Right lobe of liver (tissue), 6 donors: ENCODE measurements at regions not wholly inside any gene's neighbourhood (a gene's known extent, or its start where the extent isn't known, plus 50 kb on each side); places are given as distances from the start of the nearest gene placed in this dataset.

Source experiments
- ATAC-seq, 4 donors: fragments of 200-7000 bp; cut with Tn5 transposase; one replicate each; pipeline ENCODE4 v1.9.1; 2020; ENCODE audit warnings: mild to moderate bottlenecking in 4 of 4, moderate library complexity in 4 of 4
- DNase-seq, 3 donors: peaks; one replicate each; pipeline ENCODE4 v3.0.0-alpha.2; 2020
- H3K27ac ChIP-seq, 3 donors: fragments of 200-600 bp; one replicate each; pipeline ENCODE4 v1.8.0; 2022
- H3K27me3 ChIP-seq, 2 donors: fragments of 200-600 bp; one replicate each; pipeline ENCODE4 v1.8.0; 2022
- H3K36me3 ChIP-seq, 4 donors: fragments of 200-600 bp; sonication (generic) in 1 of 4; one replicate each; pipeline versions ENCODE4 v1.5.1 to v1.8.0; 2017 to 2022; ENCODE audit warnings: control low read depth in 1 of 4
- H3K4me1 ChIP-seq, 4 donors: fragments of 200-600 bp; sonication (generic) in 1 of 4; one replicate each; pipeline versions ENCODE4 v1.5.1 to v1.8.0; 2017 to 2022; ENCODE audit warnings: control low read depth in 1 of 4
- H3K4me3 ChIP-seq, 3 donors: fragments of 200-600 bp; one replicate each; pipeline ENCODE4 v1.8.0; 2022
- H3K9me3 ChIP-seq, 4 donors: fragments of 200-600 bp; sonication (generic) in 1 of 4; one replicate each; pipeline versions ENCODE4 v1.5.1 to v1.8.0; 2017 to 2022; ENCODE audit warnings: control low read depth in 1 of 4
- CTCF ChIP-seq, 4 donors: fragments of 200-600 bp in 3 of 4; fragments of 450-650 bp in 1 of 4; IDR thresholded peaks; one replicate each; pipeline versions ENCODE4 v1.5.1 to v1.8.0; 2016 to 2022; ENCODE audit warnings: antibody characterized with exemption in 4 of 4, mild to moderate bottlenecking in 2 of 4
- POLR2A ChIP-seq: fragments of 450-650 bp; IDR thresholded peaks from one replicate; pipeline ENCODE4 v1.6.1; 2017; ENCODE audit warnings: antibody characterized with exemption, mild to moderate bottlenecking
- WGBS: methylation state at CpG from one replicate; pipeline ENCODE4 v1.1.6; 2018; ENCODE audit warnings: low coverage, low lambda C conversion rate; ENCODE audit not compliant: insufficient coverage; ENCODE audit errors: missing lambda C conversion rate; 5-methylcytosine and 5-hydroxymethylcytosine counted together
- intact Hi-C, 2 donors: fragments of 100-400 bp; cut with DNase I; formaldehyde crosslinking; loops; one replicate each; pipeline versions ENCODE4 v1.11.2 to v1.14.1; 2022
- donor health status: DM: no; HTN: yes; CAD: no.
- donor health status: DM: no; HTN: no; CAD: no.
- donor health status: DM: no; HTN: no; CAD: no.
- donor health status: DM: no; HTN: yes; CAD: no.
- donor health status: DM: no; HTN: yes; CAD: no.

GRCh38 chr6:4280707-4281106, 145.3 kb upstream of the ECI2 start:
- no peaks in the 10 kb centered on the region for H3K27me3 ChIP-seq
- DNase-seq (no peak), ATAC-seq (no peak)
- no peaks in the 10 kb centered on the region for H3K9me3 ChIP-seq
- H3K4me1 ChIP-seq, result no peaks in the 10 kb centered on the region
- WGBS, result no CpG with 5 or more reads among the region's 1 CpG
- no peak overlapping the region for H3K27ac ChIP-seq
- H3K36me3 ChIP-seq, result no peaks in the 10 kb centered on the region
- intact Hi-C loops, result no loop called here
- H3K4me3 ChIP-seq, result no peak overlapping the region
- TF ChIP-seq CTCF (IDR thresholded peaks at IDR 0.05) (no peak), POLR2A (no peak)

- intact Hi-C loops, result no loop called here
- Histone ChIP-seq H3K27me3 (no peaks in the 10 kb centered on the region), H3K4me1 (no peaks in the 10 kb centered on the region), H3K27ac (no peak overlapping the region), H3K36me3 (no peaks in the 10 kb centered on the region), H3K9me3 (no peaks in the 10 kb centered on the region), H3K4me3 (no peak overlapping the region)
- DNase-seq (no peak), ATAC-seq (no peak)
- WGBS, result 80% methylated on average over 7 of the region's 7 CpGs
- no peak for TF ChIP-seq CTCF (IDR thresholded peaks at IDR 0.05)
- TF ChIP-seq POLR2A, result no peak
Observed at GRCh38 chr6:4280031-4280430, 144.7 kb upstream of the ECI2 start.

- no peak for TF ChIP-seq POLR2A
- TF ChIP-seq CTCF (IDR thresholded peaks at IDR 0.05), result no peak
- WGBS, result 14% methylated on average over 2 of the region's 2 CpGs
- intact Hi-C loops, result no loop called here
- ATAC-seq, result no peak
- Histone ChIP-seq H3K4me3 (no peak overlapping the region), H3K9me3 (no peaks in the 10 kb centered on the region), H3K27ac (no peak overlapping the region), H3K36me3 (no peaks in the 10 kb centered on the region), H3K27me3 (no peaks in the 10 kb centered on the region), H3K4me1 (peaks cover 0 to 6% (median 0%) of the 10 kb centered on the region in 4 donors)
- DNase-seq, result no peak
Observed at GRCh38 chr6:4274382-4275082, 139.2 kb upstream of the ECI2 start.

- 85% methylated on average over 6 of the region's 6 CpGs for WGBS
- no peak for DNase-seq
- Histone ChIP-seq H3K27ac (no peak overlapping the region), H3K4me1 (peaks cover 0 to 6% (median 0%) of the 10 kb centered on the region in 4 donors), H3K27me3 (no peaks in the 10 kb centered on the region), H3K4me3 (no peak overlapping the region), H3K9me3 (no peaks in the 10 kb centered on the region), H3K36me3 (no peaks in the 10 kb centered on the region)
- ATAC-seq, result no peak
- intact Hi-C loops, result no loop called here
- no peak for TF ChIP-seq POLR2A
- no peak for TF ChIP-seq CTCF (IDR thresholded peaks at IDR 0.05)
Observed at GRCh38 chr6:4272996-4273395, 137.6 kb upstream of the ECI2 start.
